ENCODE measurements at regions not wholly inside any gene's neighbourhood (a gene's known extent, or its start where the extent isn't known, plus 50 kb on each side); places are given as distances from the start of the nearest gene placed in this dataset.

- TF ChIP-seq EZH2 (IDR thresholded peaks at IDR 0.05; ENCODE audit: borderline replicate concordance, control insufficient read depth, low read depth, low read length) = no peak
- no peak for TF ChIP-seq CTCF (IDR thresholded peaks at IDR 0.05 in 2 of 3, conservative IDR thresholded peaks at IDR 0.05 in 1 of 3; ENCODE audit: control insufficient read depth in 2 of 3, extremely low read depth in 1 of 3, insufficient read depth in 1 of 3, low read depth in 3 of 3, low read length in 3 of 3)
- no peak for TF ChIP-seq ATF2 (IDR thresholded peaks at IDR 0.05; ENCODE audit: low read length)
- no peak for TF ChIP-seq CEBPB (IDR thresholded peaks at IDR 0.05; ENCODE audit: borderline replicate concordance in 1 of 2, low read depth in 2 of 2, low read length in 2 of 2)
Measured at GRCh38 chr2:14180333-14180732, 452.2 kb upstream of the LRATD1 start.
